K562 (cell line): ENCODE measurements at regions not wholly inside any gene's neighbourhood (a gene's known extent, or its start where the extent isn't known, plus 50 kb on each side); places are given as distances from the start of the nearest gene placed in this dataset. TPM values are rescaled to one million over a fixed set of nuclear protein-coding genes. Genes with fewer than 3 reads are reported as not detected.

Experiments
- E2F1 ChIP-seq: sonication (generic); formaldehyde crosslinking; IDR thresholded peaks from 2 replicates; pipeline ENCODE4 v1.8.1; 2023; ENCODE audit warnings: mild to moderate bottlenecking, missing genetic modification reagents, moderate library complexity
- KLF16 ChIP-seq: IDR thresholded peaks from 2 replicates; pipeline ENCODE4 v1.6.1; 2016; ENCODE audit warnings: antibody characterized with exemption
- MCM3 ChIP-seq: fragments of 450-650 bp; IDR thresholded peaks from 2 replicates; pipeline ENCODE4 v1.6.1; 2016
- RAD21 ChIP-seq, 2 experiments: fragments of 250-450 bp in 1 of 2; fragments of 450-650 bp in 1 of 2; sonication (Bioruptor Pico) in 1 of 2; formaldehyde crosslinking in 1 of 2; IDR thresholded peaks in 1 of 2; conservative IDR thresholded peaks in 1 of 2; 2 replicates each; pipeline versions ENCODE4 v1.4.0 to v1.8.0; 2020 to 2022; ENCODE audit warnings: mild to moderate bottlenecking in 2 of 2, moderate library complexity in 1 of 2
- SMC3 ChIP-seq: conservative IDR thresholded peaks from 2 replicates; pipeline ENCODE4 v1.6.1; 2011; ENCODE audit warnings: low read depth, low read length, improper control_type of control experiment; ENCODE audit not compliant: insufficient read depth
- ZNF592 ChIP-seq: fragments of 450-650 bp; IDR thresholded peaks from 2 replicates; pipeline ENCODE4 v1.6.1; 2017; ENCODE audit warnings: antibody characterized with exemption, mild to moderate bottlenecking
- small RNA-seq: library from RNA; depleted of rRNA; stranded (forward); fragments of <200 nt; gene quantifications from one replicate; pipeline ENCODE3, GENCODE V24; 2014

- TF ChIP-seq ZNF592 (no peak), KLF16 (no peak), SMC3 (0 out of 2 replicates have a peak, but pooled peaks have one; percentile 3), MCM3 (no peak), RAD21 (CRISPR knock-in tag; conservative IDR thresholded peaks at IDR 0.05 in 1 of 2, IDR thresholded peaks at IDR 0.05 in 1 of 2) (peak; percentile 47 to 66), E2F1 (no peak)
Measured at GRCh38 chrX:76279007-76279406, 106.1 kb downstream of the PBDC1 start (continued).

Small RNA genes lying in the stretch of these regions (small RNA-seq; reads per million reads assigned to genes)
- not detected for gene RNU6-867P
